GM12878 (cell line): ENCODE measurements at regions not wholly inside any gene's neighbourhood (a gene's known extent, or its start where the extent isn't known, plus 50 kb on each side); places are given as distances from the start of the nearest gene placed in this dataset.

Source experiments
- CBFB ChIP-seq: IDR thresholded peaks from 2 replicates; pipeline ENCODE4 v1.6.1; 2016; ENCODE audit warnings: antibody characterized with exemption, low read depth
- CHD4 ChIP-seq: fragments of 200-600 bp; sonication (generic); IDR thresholded peaks from 2 replicates; pipeline ENCODE4 v1.6.1; 2016; ENCODE audit warnings: mild to moderate bottlenecking
- EED ChIP-seq: sonication (generic); IDR thresholded peaks from 2 replicates; pipeline ENCODE4 v1.6.1; 2016; ENCODE audit warnings: antibody characterized with exemption, low read depth
- FOXK2 ChIP-seq: fragments of 450-650 bp; IDR thresholded peaks from 2 replicates; pipeline ENCODE4 v1.6.1; 2017; ENCODE audit warnings: mild to moderate bottlenecking, moderate library complexity
- IKZF1 ChIP-seq: fragments of 450-650 bp; conservative IDR thresholded peaks from 2 replicates; pipeline ENCODE4 v1.6.1; 2017; ENCODE audit warnings: antibody characterized with exemption, mild to moderate bottlenecking
- IRF4 ChIP-seq: IDR thresholded peaks from 2 replicates; pipeline ENCODE4 v1.6.1; 2011; ENCODE audit warnings: low read depth, low read length
- KAT2A ChIP-seq: conservative IDR thresholded peaks from 2 replicates; pipeline ENCODE4 v1.6.1; 2011; ENCODE audit warnings: low read depth, low read length; ENCODE audit not compliant: control insufficient read depth
- KDM1A ChIP-seq: fragments of 200-600 bp; sonication (generic); IDR thresholded peaks from 2 replicates; pipeline ENCODE4 v1.6.1; 2016; ENCODE audit warnings: borderline replicate concordance
- PAX5 ChIP-seq: IDR thresholded peaks from 2 replicates; pipeline ENCODE4 v1.6.1; 2011; ENCODE audit warnings: low read depth, low read length, borderline replicate concordance
- RAD21 ChIP-seq: IDR thresholded peaks from 2 replicates; pipeline ENCODE4 v1.6.1; 2011; ENCODE audit warnings: mild to moderate bottlenecking, low read depth, low read length, moderate library complexity; ENCODE audit not compliant: insufficient read depth
- RCOR1 ChIP-seq: conservative IDR thresholded peaks from 2 replicates; pipeline ENCODE4 v1.6.1; 2012; ENCODE audit warnings: low read depth, low read length, improper control_type of control experiment
- SREBF2 ChIP-seq: IDR thresholded peaks from 2 replicates; pipeline ENCODE4 v1.6.1; 2012; ENCODE audit warnings: mild to moderate bottlenecking, low read length
- TCF3 ChIP-seq: IDR thresholded peaks from 2 replicates; pipeline ENCODE4 v1.6.1; 2012; ENCODE audit warnings: low read depth, mild to moderate bottlenecking, low read length, borderline replicate concordance; ENCODE audit not compliant: insufficient read depth
- YY1 ChIP-seq: IDR thresholded peaks from 2 replicates; pipeline ENCODE4 v1.6.1; 2011; ENCODE audit warnings: low read depth, mild to moderate bottlenecking, low read length
- ZNF207 ChIP-seq: fragments of 450-650 bp; IDR thresholded peaks from 2 replicates; pipeline ENCODE4 v1.6.1; 2014; ENCODE audit warnings: antibody characterized with exemption, mild to moderate bottlenecking, borderline replicate concordance
- TF ChIP-seq, protein P1 (sequence below): fragments of 450-650 bp; formaldehyde crosslinking; IDR thresholded peaks from 2 replicates; pipeline ENCODE4 v1.4.0; 2020; ENCODE audit warnings: mild to moderate bottlenecking, moderate library complexity
- TF ChIP-seq, protein P2 (sequence below): fragments of 450-650 bp; IDR thresholded peaks from 2 replicates; pipeline ENCODE4 v1.6.1; 2017; ENCODE audit warnings: borderline replicate concordance
- TF ChIP-seq, protein P3 (sequence below): IDR thresholded peaks from 2 replicates; pipeline ENCODE4 v1.6.1; 2012; ENCODE audit warnings: low read depth, low read length, improper control_type of control experiment
- TF ChIP-seq, protein P4 (sequence below): fragments of 450-650 bp; IDR thresholded peaks from 2 replicates; pipeline ENCODE4 v1.6.1; 2017; ENCODE audit warnings: mild to moderate bottlenecking, moderate library complexity
- TF ChIP-seq, protein P5 (sequence below): fragments of 450-650 bp; formaldehyde crosslinking; IDR thresholded peaks from 2 replicates; pipeline ENCODE4 v1.5.0; 2022; ENCODE audit warnings: mild to moderate bottlenecking, missing genetic modification characterization

DNA sequence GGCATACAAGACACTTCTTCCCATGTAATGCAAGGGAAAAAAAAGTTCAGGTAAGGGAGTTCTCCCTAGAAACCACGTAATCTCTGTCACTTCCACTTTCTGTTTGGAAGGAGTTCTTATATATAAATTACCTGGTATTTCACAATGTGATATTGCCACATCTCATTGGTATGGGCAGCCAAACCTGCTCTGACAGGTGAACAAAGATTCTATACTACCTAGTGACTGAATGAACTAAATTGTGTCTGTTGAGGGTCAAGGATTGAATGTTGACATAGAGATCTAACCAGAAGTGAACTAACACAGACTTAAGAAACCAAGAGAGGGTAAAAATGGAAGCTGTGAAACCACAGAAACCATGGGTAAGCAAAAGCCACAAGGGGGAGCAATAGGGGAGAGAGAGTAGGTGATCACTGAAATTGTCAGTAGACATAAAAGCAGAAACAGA, 161.3 kb downstream of the RPL10L start (continued):
- TF ChIP-seq, protein P1, sequence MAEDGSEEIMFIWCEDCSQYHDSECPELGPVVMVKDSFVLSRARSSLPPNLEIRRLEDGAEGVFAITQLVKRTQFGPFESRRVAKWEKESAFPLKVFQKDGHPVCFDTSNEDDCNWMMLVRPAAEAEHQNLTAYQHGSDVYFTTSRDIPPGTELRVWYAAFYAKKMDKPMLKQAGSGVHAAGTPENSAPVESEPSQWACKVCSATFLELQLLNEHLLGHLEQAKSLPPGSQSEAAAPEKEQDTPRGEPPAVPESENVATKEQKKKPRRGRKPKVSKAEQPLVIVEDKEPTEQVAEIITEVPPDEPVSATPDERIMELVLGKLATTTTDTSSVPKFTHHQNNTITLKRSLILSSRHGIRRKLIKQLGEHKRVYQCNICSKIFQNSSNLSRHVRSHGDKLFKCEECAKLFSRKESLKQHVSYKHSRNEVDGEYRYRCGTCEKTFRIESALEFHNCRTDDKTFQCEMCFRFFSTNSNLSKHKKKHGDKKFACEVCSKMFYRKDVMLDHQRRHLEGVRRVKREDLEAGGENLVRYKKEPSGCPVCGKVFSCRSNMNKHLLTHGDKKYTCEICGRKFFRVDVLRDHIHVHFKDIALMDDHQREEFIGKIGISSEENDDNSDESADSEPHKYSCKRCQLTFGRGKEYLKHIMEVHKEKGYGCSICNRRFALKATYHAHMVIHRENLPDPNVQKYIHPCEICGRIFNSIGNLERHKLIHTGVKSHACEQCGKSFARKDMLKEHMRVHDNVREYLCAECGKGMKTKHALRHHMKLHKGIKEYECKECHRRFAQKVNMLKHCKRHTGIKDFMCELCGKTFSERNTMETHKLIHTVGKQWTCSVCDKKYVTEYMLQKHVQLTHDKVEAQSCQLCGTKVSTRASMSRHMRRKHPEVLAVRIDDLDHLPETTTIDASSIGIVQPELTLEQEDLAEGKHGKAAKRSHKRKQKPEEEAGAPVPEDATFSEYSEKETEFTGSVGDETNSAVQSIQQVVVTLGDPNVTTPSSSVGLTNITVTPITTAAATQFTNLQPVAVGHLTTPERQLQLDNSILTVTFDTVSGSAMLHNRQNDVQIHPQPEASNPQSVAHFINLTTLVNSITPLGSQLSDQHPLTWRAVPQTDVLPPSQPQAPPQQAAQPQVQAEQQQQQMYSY (CRISPR knock-in tag), result no peak
- TF ChIP-seq, protein P2, sequence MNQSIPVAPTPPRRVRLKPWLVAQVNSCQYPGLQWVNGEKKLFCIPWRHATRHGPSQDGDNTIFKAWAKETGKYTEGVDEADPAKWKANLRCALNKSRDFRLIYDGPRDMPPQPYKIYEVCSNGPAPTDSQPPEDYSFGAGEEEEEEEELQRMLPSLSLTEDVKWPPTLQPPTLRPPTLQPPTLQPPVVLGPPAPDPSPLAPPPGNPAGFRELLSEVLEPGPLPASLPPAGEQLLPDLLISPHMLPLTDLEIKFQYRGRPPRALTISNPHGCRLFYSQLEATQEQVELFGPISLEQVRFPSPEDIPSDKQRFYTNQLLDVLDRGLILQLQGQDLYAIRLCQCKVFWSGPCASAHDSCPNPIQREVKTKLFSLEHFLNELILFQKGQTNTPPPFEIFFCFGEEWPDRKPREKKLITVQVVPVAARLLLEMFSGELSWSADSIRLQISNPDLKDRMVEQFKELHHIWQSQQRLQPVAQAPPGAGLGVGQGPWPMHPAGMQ, result no peak
- TF ChIP-seq, protein P3, sequence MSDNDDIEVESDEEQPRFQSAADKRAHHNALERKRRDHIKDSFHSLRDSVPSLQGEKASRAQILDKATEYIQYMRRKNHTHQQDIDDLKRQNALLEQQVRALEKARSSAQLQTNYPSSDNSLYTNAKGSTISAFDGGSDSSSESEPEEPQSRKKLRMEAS, result no peak
- TF ChIP-seq, protein P4, sequence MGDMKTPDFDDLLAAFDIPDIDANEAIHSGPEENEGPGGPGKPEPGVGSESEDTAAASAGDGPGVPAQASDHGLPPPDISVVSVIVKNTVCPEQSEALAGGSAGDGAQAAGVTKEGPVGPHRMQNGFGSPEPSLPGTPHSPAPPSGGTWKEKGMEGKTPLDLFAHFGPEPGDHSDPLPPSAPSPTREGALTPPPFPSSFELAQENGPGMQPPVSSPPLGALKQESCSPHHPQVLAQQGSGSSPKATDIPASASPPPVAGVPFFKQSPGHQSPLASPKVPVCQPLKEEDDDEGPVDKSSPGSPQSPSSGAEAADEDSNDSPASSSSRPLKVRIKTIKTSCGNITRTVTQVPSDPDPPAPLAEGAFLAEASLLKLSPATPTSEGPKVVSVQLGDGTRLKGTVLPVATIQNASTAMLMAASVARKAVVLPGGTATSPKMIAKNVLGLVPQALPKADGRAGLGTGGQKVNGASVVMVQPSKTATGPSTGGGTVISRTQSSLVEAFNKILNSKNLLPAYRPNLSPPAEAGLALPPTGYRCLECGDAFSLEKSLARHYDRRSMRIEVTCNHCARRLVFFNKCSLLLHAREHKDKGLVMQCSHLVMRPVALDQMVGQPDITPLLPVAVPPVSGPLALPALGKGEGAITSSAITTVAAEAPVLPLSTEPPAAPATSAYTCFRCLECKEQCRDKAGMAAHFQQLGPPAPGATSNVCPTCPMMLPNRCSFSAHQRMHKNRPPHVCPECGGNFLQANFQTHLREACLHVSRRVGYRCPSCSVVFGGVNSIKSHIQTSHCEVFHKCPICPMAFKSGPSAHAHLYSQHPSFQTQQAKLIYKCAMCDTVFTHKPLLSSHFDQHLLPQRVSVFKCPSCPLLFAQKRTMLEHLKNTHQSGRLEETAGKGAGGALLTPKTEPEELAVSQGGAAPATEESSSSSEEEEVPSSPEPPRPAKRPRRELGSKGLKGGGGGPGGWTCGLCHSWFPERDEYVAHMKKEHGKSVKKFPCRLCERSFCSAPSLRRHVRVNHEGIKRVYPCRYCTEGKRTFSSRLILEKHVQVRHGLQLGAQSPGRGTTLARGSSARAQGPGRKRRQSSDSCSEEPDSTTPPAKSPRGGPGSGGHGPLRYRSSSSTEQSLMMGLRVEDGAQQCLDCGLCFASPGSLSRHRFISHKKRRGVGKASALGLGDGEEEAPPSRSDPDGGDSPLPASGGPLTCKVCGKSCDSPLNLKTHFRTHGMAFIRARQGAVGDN, result no peak
- TF ChIP-seq KDM1A, result no peak
- TF ChIP-seq SREBF2, result no peak
- TF ChIP-seq IKZF1, result peak; percentile 47
- TF ChIP-seq ZNF207, result no peak
- no peak for TF ChIP-seq CHD4
- TF ChIP-seq, protein P5, sequence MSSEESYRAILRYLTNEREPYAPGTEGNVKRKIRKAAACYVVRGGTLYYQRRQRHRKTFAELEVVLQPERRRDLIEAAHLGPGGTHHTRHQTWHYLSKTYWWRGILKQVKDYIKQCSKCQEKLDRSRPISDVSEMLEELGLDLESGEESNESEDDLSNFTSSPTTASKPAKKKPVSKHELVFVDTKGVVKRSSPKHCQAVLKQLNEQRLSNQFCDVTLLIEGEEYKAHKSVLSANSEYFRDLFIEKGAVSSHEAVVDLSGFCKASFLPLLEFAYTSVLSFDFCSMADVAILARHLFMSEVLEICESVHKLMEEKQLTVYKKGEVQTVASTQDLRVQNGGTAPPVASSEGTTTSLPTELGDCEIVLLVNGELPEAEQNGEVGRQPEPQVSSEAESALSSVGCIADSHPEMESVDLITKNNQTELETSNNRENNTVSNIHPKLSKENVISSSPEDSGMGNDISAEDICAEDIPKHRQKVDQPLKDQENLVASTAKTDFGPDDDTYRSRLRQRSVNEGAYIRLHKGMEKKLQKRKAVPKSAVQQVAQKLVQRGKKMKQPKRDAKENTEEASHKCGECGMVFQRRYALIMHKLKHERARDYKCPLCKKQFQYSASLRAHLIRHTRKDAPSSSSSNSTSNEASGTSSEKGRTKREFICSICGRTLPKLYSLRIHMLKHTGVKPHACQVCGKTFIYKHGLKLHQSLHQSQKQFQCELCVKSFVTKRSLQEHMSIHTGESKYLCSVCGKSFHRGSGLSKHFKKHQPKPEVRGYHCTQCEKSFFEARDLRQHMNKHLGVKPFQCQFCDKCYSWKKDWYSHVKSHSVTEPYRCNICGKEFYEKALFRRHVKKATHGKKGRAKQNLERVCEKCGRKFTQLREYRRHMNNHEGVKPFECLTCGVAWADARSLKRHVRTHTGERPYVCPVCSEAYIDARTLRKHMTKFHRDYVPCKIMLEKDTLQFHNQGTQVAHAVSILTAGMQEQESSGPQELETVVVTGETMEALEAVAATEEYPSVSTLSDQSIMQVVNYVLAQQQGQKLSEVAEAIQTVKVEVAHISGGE (CRISPR knock-in tag), result no peak
- no peak for TF ChIP-seq FOXK2
- peak; percentile 56; the same call in 1 of the 2 replicates for TF ChIP-seq YY1
- TF ChIP-seq EED, result no peak
- TF ChIP-seq CBFB, result peak; percentile 66; the same call in 1 of the 2 replicates
- no peak for TF ChIP-seq TCF3
- TF ChIP-seq IRF4, result 0 out of 2 replicates have a peak, but pooled peaks have one; percentile 26
- no peak for TF ChIP-seq KAT2A
- peak; percentile 59 for TF ChIP-seq RAD21
- TF ChIP-seq RCOR1, result no peak
- no peak for TF ChIP-seq PAX5
